GM23338 (cell line): ENCODE measurements at regions not wholly inside any gene's neighbourhood (a gene's known extent, or its start where the extent isn't known, plus 50 kb on each side); places are given as distances from the start of the nearest gene placed in this dataset.

Experiments
- ATAC-seq: fragments of 200-7000 bp; cut with Tn5 transposase; 3 replicates; pipeline ENCODE4 v1.9.1; 2020
- DNase-seq: peaks from one replicate; pipeline ENCODE4 v3.0.0-alpha.2; 2015; ENCODE audit warnings: low spot score
- H2AFZ ChIP-seq: fragments of 200-600 bp; sonication (generic); 2 replicates; pipeline ENCODE4 v1.8.0; 2016; ENCODE audit warnings: antibody characterized with exemption, mild to moderate bottlenecking, moderate library complexity
- H3F3A ChIP-seq: fragments of 200-600 bp; sonication (generic); replicated peaks from 2 replicates; pipeline ENCODE4 v1.8.0; 2017; ENCODE audit warnings: antibody characterized with exemption, mixed run types, low read depth
- H3K27ac ChIP-seq: fragments of 200-600 bp; sonication (generic); 2 replicates; pipeline ENCODE4 v1.6.1; 2016; ENCODE audit warnings: low read depth
- H3K27me3 ChIP-seq: fragments of 200-600 bp; sonication (generic); 2 replicates; pipeline ENCODE4 v1.8.0; 2016; ENCODE audit warnings: mild to moderate bottlenecking, mixed run types, moderate library complexity; ENCODE audit not compliant: insufficient read depth
- H3K36me3 ChIP-seq: fragments of 200-600 bp; sonication (generic); 2 replicates; pipeline ENCODE4 v1.8.0; 2016; ENCODE audit warnings: mild to moderate bottlenecking; ENCODE audit not compliant: insufficient read depth
- H3K4me1 ChIP-seq: fragments of 200-600 bp; sonication (generic); 2 replicates; pipeline ENCODE4 v1.8.0; 2016; ENCODE audit warnings: mild to moderate bottlenecking, moderate library complexity; ENCODE audit not compliant: insufficient read depth
- H3K4me2 ChIP-seq: fragments of 200-600 bp; sonication (generic); 2 replicates; pipeline ENCODE4 v1.7.1; 2017; ENCODE audit warnings: mixed run types
- H3K4me3 ChIP-seq: fragments of 200-600 bp; sonication (generic); 2 replicates; pipeline ENCODE4 v1.6.1; 2016; ENCODE audit warnings: mixed run types
- H3K79me2 ChIP-seq: fragments of 200-600 bp; sonication (generic); replicated peaks from 2 replicates; pipeline ENCODE4 v1.8.0; 2017; ENCODE audit warnings: mild to moderate bottlenecking; ENCODE audit not compliant: insufficient read depth
- H3K9me2 ChIP-seq: fragments of 200-600 bp; sonication (generic); 2 replicates; pipeline ENCODE4 v1.8.0; 2017; ENCODE audit not compliant: insufficient read depth
- H4K20me1 ChIP-seq: fragments of 200-600 bp; sonication (generic); replicated peaks from 2 replicates; pipeline ENCODE4 v1.8.0; 2017; ENCODE audit warnings: mild to moderate bottlenecking; ENCODE audit not compliant: insufficient read depth
- H3K27ac Mint-ChIP-seq: 2 replicates; pipeline ENCODE4 v1.8.0; 2020; ENCODE audit warnings: inconsistent platforms, mild to moderate bottlenecking, moderate library complexity, mixed read lengths
- H3K27me3 Mint-ChIP-seq: 3 replicates; pipeline ENCODE4 v1.8.0; 2022; ENCODE audit warnings: low read depth, mild to moderate bottlenecking, moderate library complexity, mixed read lengths, inconsistent platforms; ENCODE audit not compliant: insufficient read depth, poor library complexity
- H3K36me3 Mint-ChIP-seq: 3 replicates; pipeline ENCODE4 v1.8.0; 2021; ENCODE audit warnings: low read depth, mild to moderate bottlenecking, inconsistent platforms, moderate library complexity, mixed read lengths
- H3K4me1 Mint-ChIP-seq: 3 replicates; pipeline ENCODE4 v1.8.0; 2020; ENCODE audit warnings: mild to moderate bottlenecking, inconsistent platforms, mixed read lengths
- H3K4me3 Mint-ChIP-seq: 3 replicates; pipeline ENCODE4 v1.8.0; 2021; ENCODE audit warnings: moderate library complexity, mild to moderate bottlenecking, inconsistent platforms, mixed read lengths
- H3K9me3 Mint-ChIP-seq: 3 replicates; pipeline ENCODE4 v1.8.0; 2020; ENCODE audit warnings: moderate library complexity, mild to moderate bottlenecking, inconsistent platforms, mixed read lengths
- CREB1 ChIP-seq: fragments of 250-450 bp; sonication (Bioruptor Pico); IDR thresholded peaks from 2 replicates; pipeline ENCODE4 v1.5.0; 2020; ENCODE audit warnings: low read depth, mild to moderate bottlenecking, moderate library complexity
- CTCF ChIP-seq, 2 experiments: fragments of 200-600 bp in 1 of 2; sonication (generic) in 1 of 2; conservative IDR thresholded peaks; 2 replicates each; pipeline versions ENCODE4 v1.5.1 to v1.6.1; 2016 to 2017; ENCODE audit warnings: antibody characterized with exemption in 2 of 2, low read depth in 2 of 2, mild to moderate bottlenecking in 2 of 2, moderate library complexity in 1 of 2
- ETS1 ChIP-seq: IDR thresholded peaks from 2 replicates; pipeline ENCODE4 v1.6.1; 2016; ENCODE audit warnings: antibody characterized with exemption
- EZH2 ChIP-seq: fragments of 200-600 bp; sonication (generic); IDR thresholded peaks from one replicate; pipeline ENCODE4 v1.8.0; 2017; ENCODE audit warnings: antibody characterized with exemption, mild to moderate bottlenecking, low read depth; ENCODE audit not compliant: unreplicated experiment
- EZH2phosphoT487 ChIP-seq: fragments of 200-600 bp; sonication (generic); IDR thresholded peaks from one replicate; pipeline ENCODE4 v1.8.1; 2018; ENCODE audit warnings: antibody characterized with exemption; ENCODE audit not compliant: unreplicated experiment
- JUNB ChIP-seq: IDR thresholded peaks from one replicate; pipeline ENCODE4 v1.6.1; 2016; ENCODE audit warnings: antibody characterized with exemption; ENCODE audit not compliant: unreplicated experiment
- NANOG ChIP-seq: IDR thresholded peaks from 2 replicates; pipeline ENCODE4 v1.6.1; 2016; ENCODE audit warnings: antibody characterized with exemption, borderline replicate concordance
- POLR2AphosphoS5 ChIP-seq: IDR thresholded peaks from 2 replicates; pipeline ENCODE4 v1.6.1; 2016; ENCODE audit warnings: antibody characterized with exemption, low read depth
- REST ChIP-seq: IDR thresholded peaks from one replicate; pipeline ENCODE4 v1.6.1; 2018; ENCODE audit warnings: antibody characterized with exemption; ENCODE audit not compliant: unreplicated experiment
- STAT1 ChIP-seq: IDR thresholded peaks from one replicate; pipeline ENCODE4 v1.6.1; 2016; ENCODE audit warnings: antibody characterized with exemption; ENCODE audit not compliant: unreplicated experiment
- ZNF114 ChIP-seq: fragments of 250-450 bp; sonication (Bioruptor Pico); IDR thresholded peaks from 2 replicates; pipeline ENCODE4 v1.5.0; 2020; ENCODE audit warnings: mild to moderate bottlenecking, moderate library complexity
- ZNF331 ChIP-seq: fragments of 250-450 bp; sonication (Bioruptor Pico); IDR thresholded peaks from 2 replicates; pipeline ENCODE4 v1.5.0; 2020; ENCODE audit warnings: low read depth, mild to moderate bottlenecking, moderate library complexity
- ZNF462 ChIP-seq: fragments of 250-450 bp; sonication (Bioruptor Pico); IDR thresholded peaks from 2 replicates; pipeline ENCODE4 v1.5.0; 2020; ENCODE audit warnings: mild to moderate bottlenecking, moderate library complexity

- H2AFZ ChIP-seq, result no peak overlapping the region
- Mint-ChIP-seq H3K9me3 (peaks cover 2% of the 10 kb centered on the region; the same call in 2 of the 3 replicates), H3K36me3 (no peaks in the 10 kb centered on the region), H3K4me3 (no peak overlapping the region), H3K27me3 (no peaks in the 10 kb centered on the region), H3K27ac (no peak overlapping the region), H3K4me1 (no peaks in the 10 kb centered on the region)
- no peaks in the 10 kb centered on the region for H4K20me1 ChIP-seq
- no peaks in the 10 kb centered on the region for H3K27me3 ChIP-seq
- no peaks in the 10 kb centered on the region for H3K79me2 ChIP-seq
- no peaks in the 10 kb centered on the region for H3K4me1 ChIP-seq
- H3K9me2 ChIP-seq, result peaks cover 7% of the 10 kb centered on the region; the same call in 1 of the 2 replicates
- no peak overlapping the region for H3K27ac ChIP-seq
- H3F3A ChIP-seq, result no peaks in the 10 kb centered on the region
- ATAC-seq (no peak), DNase-seq (no peak)
- TF ChIP-seq ZNF462 (no peak), POLR2AphosphoS5 (no peak), EZH2phosphoT487 (no peak), REST (no peak), ETS1 (no peak), CTCF (conservative IDR thresholded peaks at IDR 0.05; ENCODE audit: low read depth in 2 of 2) (no peak), ZNF114 (no peak), EZH2 (no peak), JUNB (no peak), NANOG (no peak), CREB1 (no peak), ZNF331 (CRISPR knock-in tag) (no peak), STAT1 (no peak)
- H3K4me3 ChIP-seq, result no peak overlapping the region
- H3K36me3 ChIP-seq, result no peaks in the 10 kb centered on the region
- H3K4me2 ChIP-seq, result no peak overlapping the region
Measured at GRCh38 chr2:149915151-149915550, 327.6 kb upstream of the MMADHC start.
